ENCODE measurements at regions not wholly inside any gene's neighbourhood (a gene's known extent, or its start where the extent isn't known, plus 50 kb on each side); places are given as distances from the start of the nearest gene placed in this dataset.

- no peak for TF ChIP-seq CTCF (IDR thresholded peaks at IDR 0.05; ENCODE audit: low read depth, low read length)
- no peak for DNase-seq (ENCODE audit: extremely low read depth, low read depth)
Observed at GRCh38 chr4:11904117-11904535, 475.4 kb upstream of the HS3ST1 start.

GRCh38 chr4:11901089-11901488 lies 472.4 kb upstream of the HS3ST1 start:
- no peak for DNase-seq (ENCODE audit: extremely low read depth, low read depth)
- no peak for TF ChIP-seq CTCF (IDR thresholded peaks at IDR 0.05; ENCODE audit: low read depth, low read length)

GRCh38 chr4:11900359-11900758 lies 471.7 kb upstream of the HS3ST1 start:
- no peak for TF ChIP-seq CTCF (IDR thresholded peaks at IDR 0.05; ENCODE audit: low read depth, low read length)
- no peak for DNase-seq (ENCODE audit: extremely low read depth, low read depth)

GRCh38 chr4:11898796-11899195 lies 470.1 kb upstream of the HS3ST1 start:
- no peak for TF ChIP-seq CTCF (IDR thresholded peaks at IDR 0.05; ENCODE audit: low read depth, low read length)
- no peak for DNase-seq (ENCODE audit: extremely low read depth, low read depth)

- DNase-seq (ENCODE audit: extremely low read depth, low read depth) = no peak
- no peak for TF ChIP-seq CTCF (IDR thresholded peaks at IDR 0.05; ENCODE audit: low read depth, low read length)
Observed at GRCh38 chr4:11895766-11896165, 467.1 kb upstream of the HS3ST1 start.

GRCh38 chr4:11894977-11895376 lies 466.3 kb upstream of the HS3ST1 start:
- DNase-seq (ENCODE audit: extremely low read depth, low read depth) = no peak
- no peak for TF ChIP-seq CTCF (IDR thresholded peaks at IDR 0.05; ENCODE audit: low read depth, low read length)

GRCh38 chr4:11894221-11894620 lies 465.5 kb upstream of the HS3ST1 start:
- no peak for TF ChIP-seq CTCF (IDR thresholded peaks at IDR 0.05; ENCODE audit: low read depth, low read length)
- DNase-seq (ENCODE audit: extremely low read depth, low read depth) = no peak
